Pancreas (tissue), 10 donors: ENCODE measurements at regions not wholly inside any gene's neighbourhood (a gene's known extent, or its start where the extent isn't known, plus 50 kb on each side); places are given as distances from the start of the nearest gene placed in this dataset.

ENCODE experiments used
- ATAC-seq, 4 donors: fragments of 200-7000 bp; cut with Tn5 transposase; one replicate each; pipeline versions ENCODE4 v1.8.0 to v1.9.1; 2020; ENCODE audit warnings: mild to moderate bottlenecking in 4 of 4, moderate library complexity in 4 of 4
- DNase-seq, 6 donors: peaks; one replicate each; pipeline ENCODE4 v3.0.0-alpha.2; 2020
- FAIRE-seq: peaks from 2 replicates; lab custom pipeline; 2012; peaks lifted over from hg19 to GRCh38; lab: Jason Lieb, UNC
- H3K27ac ChIP-seq, 4 donors: fragments of 200-600 bp; sonication (generic); 1 replicate in 3 of 4; 2 replicates in 1 of 4; pipeline versions ENCODE4 v1.5.0 to v1.8.0; 2020
- H3K27me3 ChIP-seq, 4 donors: fragments of 200-600 bp; one replicate each; pipeline ENCODE4 v1.8.0; 2021
- H3K36me3 ChIP-seq, 3 donors: fragments of 200-600 bp; sonication (generic) in 1 of 3; one replicate each; pipeline versions ENCODE4 v1.5.0 to v1.8.0; 2020 to 2021
- H3K4me1 ChIP-seq, 3 donors: fragments of 200-600 bp; one replicate each; pipeline ENCODE4 v1.8.0; 2021
- H3K4me3 ChIP-seq, 4 donors: fragments of 200-600 bp; sonication (generic) in 2 of 4; one replicate each; pipeline versions ENCODE4 v1.5.0 to v1.8.0; 2020 to 2021
- H3K9me3 ChIP-seq, 4 donors: fragments of 200-600 bp; one replicate each; pipeline ENCODE4 v1.8.0; 2021
- whole genome bisulfite sequencing, 2 donors: extraction: QIAGEN DNeasy Blood & Tissue Kit; methylation state at CpG; one replicate each; pipeline ENCODE4 v1.1.7; 2013; 5-methylcytosine and 5-hydroxymethylcytosine counted together
- intact Hi-C, 3 donors: fragments of 100-400 bp; cut with DNase I; formaldehyde crosslinking; loops; one replicate each; pipeline versions ENCODE4 v1.11.1 to v1.14.2; 2022
- TF ChIP-seq, protein P1 (sequence below), 4 donors: fragments of 200-600 bp; sonication (generic) in 3 of 4; IDR thresholded peaks; one replicate each; pipeline versions ENCODE4 v1.5.0 to v1.8.0; 2021; ENCODE audit warnings: antibody characterized with exemption in 4 of 4
- donor health status: healthy with polysubstance abuse.
- donor health status: DM: no; HTN: no; CAD: no; lungs with moderate emphysema.
- donor health status: DM: no; HTN: no; CAD: no.
- donor health status: control.
- donor health status: control.
- donor health status: Bipolar disorder and iron deficiency.
- donor health status: DM: yes; HTN: yes; CAD: no.
- donor health status: DM: no; HTN: no; CAD: no.
- donor health status: DM: no; HTN: no; CAD: no.
- donor health status: DM: yes; HTN: yes; CAD: no.

DNA sequence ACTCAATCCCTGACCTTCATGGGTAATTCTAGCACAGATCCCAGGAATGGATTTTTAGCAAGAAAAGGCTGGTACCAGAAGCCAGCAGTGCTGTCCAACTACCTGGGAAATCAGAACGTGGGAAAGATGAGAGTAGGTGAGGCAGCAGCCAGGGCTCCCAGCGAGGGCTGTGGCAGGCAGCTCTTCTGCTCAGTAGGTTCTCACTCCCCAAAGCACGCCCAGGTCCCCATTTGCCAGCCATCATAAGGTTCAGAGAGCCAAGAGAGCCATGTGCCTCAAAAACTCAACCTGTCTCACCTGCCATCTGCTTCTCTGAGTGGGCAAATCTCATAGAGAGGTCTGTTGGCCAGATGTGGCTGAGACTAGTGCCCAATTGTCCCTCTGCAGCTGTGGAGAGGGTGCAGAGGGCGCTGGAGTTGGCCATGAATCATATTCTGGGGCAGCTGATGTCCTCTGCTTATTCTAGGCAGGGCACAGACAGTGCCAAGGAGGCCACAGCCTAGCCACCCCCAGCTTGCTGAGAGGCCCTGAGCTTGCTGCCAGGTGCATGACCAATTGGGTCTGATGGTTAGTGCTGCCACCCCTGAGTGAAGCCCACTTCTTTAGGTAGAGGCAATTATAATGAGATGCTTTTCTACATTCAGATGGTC, 81.7 kb upstream of the GATB start:
- no peak overlapping the region for H3K4me3 ChIP-seq
- intact Hi-C loops: no loop called here
- no peaks in the 10 kb centered on the region for H3K9me3 ChIP-seq
- DNase-seq (no peak), ATAC-seq (no peak), FAIRE-seq (no peak)
- H3K27ac ChIP-seq: no peak overlapping the region
- TF ChIP-seq, protein P1, sequence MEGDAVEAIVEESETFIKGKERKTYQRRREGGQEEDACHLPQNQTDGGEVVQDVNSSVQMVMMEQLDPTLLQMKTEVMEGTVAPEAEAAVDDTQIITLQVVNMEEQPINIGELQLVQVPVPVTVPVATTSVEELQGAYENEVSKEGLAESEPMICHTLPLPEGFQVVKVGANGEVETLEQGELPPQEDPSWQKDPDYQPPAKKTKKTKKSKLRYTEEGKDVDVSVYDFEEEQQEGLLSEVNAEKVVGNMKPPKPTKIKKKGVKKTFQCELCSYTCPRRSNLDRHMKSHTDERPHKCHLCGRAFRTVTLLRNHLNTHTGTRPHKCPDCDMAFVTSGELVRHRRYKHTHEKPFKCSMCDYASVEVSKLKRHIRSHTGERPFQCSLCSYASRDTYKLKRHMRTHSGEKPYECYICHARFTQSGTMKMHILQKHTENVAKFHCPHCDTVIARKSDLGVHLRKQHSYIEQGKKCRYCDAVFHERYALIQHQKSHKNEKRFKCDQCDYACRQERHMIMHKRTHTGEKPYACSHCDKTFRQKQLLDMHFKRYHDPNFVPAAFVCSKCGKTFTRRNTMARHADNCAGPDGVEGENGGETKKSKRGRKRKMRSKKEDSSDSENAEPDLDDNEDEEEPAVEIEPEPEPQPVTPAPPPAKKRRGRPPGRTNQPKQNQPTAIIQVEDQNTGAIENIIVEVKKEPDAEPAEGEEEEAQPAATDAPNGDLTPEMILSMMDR (IDR thresholded peaks at IDR 0.05): no peak
- H3K27me3 ChIP-seq: no peaks in the 10 kb centered on the region
- no peaks in the 10 kb centered on the region for H3K36me3 ChIP-seq
- 72 to 74% methylated on average over 4 of the region's 4 CpGs for WGBS, 2 donors
- no peaks in the 10 kb centered on the region for H3K4me1 ChIP-seq

DNA sequence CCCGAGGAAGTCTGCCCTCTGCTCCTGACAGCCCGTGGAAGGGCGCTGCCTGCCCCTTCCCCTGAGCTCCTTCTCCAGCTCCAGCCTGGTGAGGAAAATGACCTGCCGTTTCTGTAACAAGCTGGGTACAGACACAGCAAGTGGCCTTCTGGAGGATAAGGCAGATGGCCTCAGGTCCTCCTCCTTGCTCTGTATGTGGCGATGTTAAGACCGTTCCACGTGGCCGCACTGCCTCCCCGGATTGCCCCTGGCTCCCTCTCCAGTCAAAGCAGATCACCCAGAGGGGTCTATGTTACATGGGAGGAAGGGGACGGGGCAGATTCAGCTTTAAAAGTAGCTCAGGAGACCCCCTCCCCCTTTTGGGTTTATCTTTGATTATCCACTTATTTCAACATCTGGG, 80.3 kb upstream of the GATB start:
- FAIRE-seq (no peak), ATAC-seq (no peak), DNase-seq (no peak)
- no peak overlapping the region for H3K27ac ChIP-seq
- H3K9me3 ChIP-seq: no peaks in the 10 kb centered on the region
- TF ChIP-seq, protein P1 (IDR thresholded peaks at IDR 0.05): no peak
- WGBS, 2 donors: 68 to 74% methylated on average over 10 of the region's 10 CpGs
- no peaks in the 10 kb centered on the region for H3K27me3 ChIP-seq
- H3K4me3 ChIP-seq: no peak overlapping the region
- no peaks in the 10 kb centered on the region for H3K4me1 ChIP-seq
- intact Hi-C loops: no loop called here
- H3K36me3 ChIP-seq: no peaks in the 10 kb centered on the region

DNA sequence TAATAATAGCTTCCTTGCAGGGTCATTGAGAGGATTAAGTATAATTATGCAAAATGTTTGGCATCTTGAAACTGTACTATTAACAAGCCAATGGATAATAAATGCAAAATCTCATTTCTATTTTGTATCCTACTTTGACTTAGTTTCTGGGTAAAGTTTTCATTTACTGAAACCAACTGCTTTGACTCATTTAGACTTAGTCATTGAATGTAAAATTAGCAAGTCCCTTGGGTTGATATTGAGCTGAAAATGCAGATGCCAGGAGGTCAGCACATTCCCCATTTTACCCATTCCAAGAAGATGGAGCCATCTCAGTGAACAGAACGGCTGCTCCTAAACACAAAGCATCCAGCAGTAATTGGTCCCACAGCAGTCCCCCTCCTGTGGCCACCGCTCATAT, 74.7 kb upstream of the GATB start:
- Histone ChIP-seq H3K4me1 (no peaks in the 10 kb centered on the region), H3K27ac (no peak overlapping the region), H3K9me3 (no peaks in the 10 kb centered on the region), H3K27me3 (no peaks in the 10 kb centered on the region), H3K36me3 (no peaks in the 10 kb centered on the region), H3K4me3 (no peak overlapping the region)
- FAIRE-seq (no peak), ATAC-seq (no peak), DNase-seq (no peak)
- TF ChIP-seq, protein P1 (IDR thresholded peaks at IDR 0.05): no peak
- intact Hi-C loops: no loop called here
- 74 to 87% methylated on average over 2 of the region's 2 CpGs for WGBS, 2 donors

DNA sequence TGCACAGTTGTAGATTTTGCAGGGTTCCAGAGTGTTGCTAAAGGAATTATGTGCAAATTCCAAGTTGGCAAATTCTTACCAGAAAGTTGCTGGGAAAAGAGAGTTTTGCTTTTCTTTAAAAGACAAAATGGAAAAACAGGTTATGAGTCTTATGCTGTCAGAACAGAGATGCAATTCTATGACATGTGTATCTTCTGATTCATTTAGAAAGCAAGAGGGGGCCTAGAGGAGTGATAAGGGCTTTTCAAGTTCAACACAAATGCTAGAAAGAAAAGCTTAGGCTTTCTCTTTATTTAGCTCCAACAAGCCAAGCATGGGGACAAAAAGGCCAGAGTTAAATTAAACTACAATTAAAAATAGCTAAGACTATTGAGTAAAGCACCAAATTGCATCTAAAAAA, 72.4 kb upstream of the GATB start:
- no peaks in the 10 kb centered on the region for H3K36me3 ChIP-seq
- no peaks in the 10 kb centered on the region for H3K9me3 ChIP-seq
- no peak overlapping the region for H3K27ac ChIP-seq
- H3K27me3 ChIP-seq: no peaks in the 10 kb centered on the region
- intact Hi-C loops: no loop called here
- ATAC-seq: no peak
- H3K4me1 ChIP-seq: no peaks in the 10 kb centered on the region
- no peak for FAIRE-seq
- H3K4me3 ChIP-seq: no peak overlapping the region
- DNase-seq: no peak
- TF ChIP-seq, protein P1 (IDR thresholded peaks at IDR 0.05): no peak

- TF ChIP-seq, protein P1 (IDR thresholded peaks at IDR 0.05): no peak
- intact Hi-C loops: no loop called here
- no peaks in the 10 kb centered on the region for H3K9me3 ChIP-seq
Measured at GRCh38 chr4:151831526-151831925, 70.7 kb upstream of the GATB start.

More at GRCh38 chr4:151831526-151831925, 70.7 kb upstream of the GATB start:
- Histone ChIP-seq H3K4me1 (no peaks in the 10 kb centered on the region), H3K36me3 (no peaks in the 10 kb centered on the region), H3K27ac (no peak overlapping the region), H3K4me3 (no peak overlapping the region), H3K27me3 (no peaks in the 10 kb centered on the region)
- DNase-seq (no peak), FAIRE-seq (no peak), ATAC-seq (no peak)
- WGBS, 2 donors: 47 to 70% methylated on average over 1 of the region's 1 CpG
